HepG2 (cell line): ENCODE measurements at regions not wholly inside any gene's neighbourhood (a gene's known extent, or its start where the extent isn't known, plus 50 kb on each side); places are given as distances from the start of the nearest gene placed in this dataset.

Source experiments
- ATAC-seq: fragments of 200-7000 bp; cut with Tn5 transposase; 3 replicates; pipeline ENCODE4 v1.9.1; 2020; ENCODE audit warnings: mild to moderate bottlenecking, moderate library complexity
- BruUV-seq: library from RNA; stranded (reverse); fragments of 400-500 nt; replicated peaks from 2 replicates; lab custom pipeline; 2021; lab: Mats Ljungman, UMichigan
- CTCF ChIA-PET: fragments of 300-600 bp; formaldehyde crosslinking; extraction: SDS; loops from one replicate; lab custom pipeline; 2021; ENCODE audit warnings: low total read pairs, inconsistent platforms, low intra/inter-chr PET ratio; lab: Yijun Ruan, JAX
- POLR2A ChIA-PET: fragments of 350-600 bp; sonication (Branson Sonifier 250); formaldehyde crosslinking; loops from one replicate; lab custom pipeline; 2020; ENCODE audit warnings: antibody characterized with exemption, inconsistent platforms; lab: Yijun Ruan, JAX
- DNase-seq: peaks from one replicate; pipeline ENCODE4 v3.0.0-alpha.2; 2015; ENCODE audit warnings: low spot score
- FAIRE-seq: peaks from 3 replicates; lab custom pipeline; 2011; peaks lifted over from hg19 to GRCh38; lab: Jason Lieb, UNC
- H2AFZ ChIP-seq: one replicate; pipeline ENCODE4 v1.6.1; 2011; ENCODE audit warnings: low read length, inconsistent platforms
- H3K27ac ChIP-seq: fragments of 300-600 bp; 3 replicates; pipeline ENCODE4 v1.8.0; 2011; ENCODE audit warnings: mixed run types, mild to moderate bottlenecking, mixed read lengths, low read length, inconsistent platforms; ENCODE audit not compliant: insufficient read depth; ENCODE audit errors: extremely low read length
- H3K27me3 ChIP-seq, 2 experiments: fragments of 200-600 bp in 1 of 2; 2 replicates in 1 of 2; 3 replicates in 1 of 2; pipeline versions ENCODE4 v1.6.0 to v1.8.0; 2011; ENCODE audit warnings: low read length in 2 of 2, mild to moderate bottlenecking in 2 of 2, moderate library complexity in 2 of 2, inconsistent platforms in 1 of 2; ENCODE audit not compliant: insufficient read depth in 2 of 2, control insufficient read depth in 1 of 2
- H3K36me3 ChIP-seq, 2 experiments: fragments of 200-600 bp in 1 of 2; replicated peaks in 1 of 2; 2 replicates in 1 of 2; 3 replicates in 1 of 2; pipeline versions ENCODE4 v1.5.1 to v1.8.0; 2011; ENCODE audit warnings: low read length in 2 of 2, inconsistent platforms in 1 of 2; ENCODE audit not compliant: insufficient read depth in 2 of 2, control insufficient read depth in 1 of 2
- H3K4me1 ChIP-seq: 2 replicates; pipeline ENCODE4 v1.5.1; 2012; ENCODE audit warnings: low read length, inconsistent platforms; ENCODE audit not compliant: insufficient read depth
- H3K4me2 ChIP-seq: 2 replicates; pipeline ENCODE4 v1.6.0; 2011; ENCODE audit warnings: low read depth, low read length, inconsistent platforms
- H3K4me3 ChIP-seq, 3 experiments: fragments of 200-600 bp in 1 of 3; sonication (generic), shearing (Covaris generic) in 1 of 3; replicated peaks in 1 of 3; 2 replicates each; pipeline ENCODE4 v1.5.1; 2011 to 2016; ENCODE audit warnings: low read length in 3 of 3, inconsistent platforms in 2 of 3, low read depth in 2 of 3, mild to moderate bottlenecking in 2 of 3, control low read depth in 1 of 3, mixed read lengths in 1 of 3; ENCODE audit not compliant: insufficient read depth in 1 of 3
- H3K79me2 ChIP-seq: one replicate; pipeline ENCODE4 v1.6.1; 2011; ENCODE audit warnings: low read length, inconsistent platforms; ENCODE audit not compliant: insufficient read depth
- H3K9ac ChIP-seq: 2 replicates; pipeline ENCODE4 v1.6.0; 2011; ENCODE audit warnings: mild to moderate bottlenecking, low read depth, low read length, inconsistent platforms; ENCODE audit not compliant: insufficient read depth
- H3K9me3 ChIP-seq: 2 replicates; pipeline ENCODE4 v1.5.1; 2012; ENCODE audit warnings: mild to moderate bottlenecking, low read length
- H4K20me1 ChIP-seq: 2 replicates; pipeline ENCODE4 v1.6.0; 2011; ENCODE audit warnings: inconsistent platforms, mild to moderate bottlenecking, low read length, moderate library complexity; ENCODE audit not compliant: insufficient read depth
- NR0B2 ChIP-seq: sonication (generic); formaldehyde crosslinking; IDR thresholded peaks from 2 replicates; pipeline ENCODE4 v1.4.0; 2020; ENCODE audit warnings: mild to moderate bottlenecking, missing genetic modification reagents
- WGBS: methylation state at CpG from one replicate; pipeline ENCODE4 v1.1.6; 2017; ENCODE audit warnings: low lambda C conversion rate; 5-methylcytosine and 5-hydroxymethylcytosine counted together
- in situ Hi-C: cut with HindIII; loops from 2 replicates; pipeline ENCODE4 v1.10.0; 2017; ENCODE audit warnings: low pct_unique_long_range_greater_than_20kb; ENCODE audit not compliant: extremely low pct_ligation_motif_present
- intact Hi-C: fragments of 100-400 bp; cut with micrococcal nuclease; formaldehyde crosslinking; loops from one replicate; pipeline ENCODE4 v1.10.0; 2022; ENCODE audit not compliant: unreplicated experiment
- TF ChIP-seq, protein P1 (sequence below): sonication (generic); formaldehyde crosslinking; IDR thresholded peaks from 2 replicates; pipeline ENCODE4 v1.5.1; 2020; ENCODE audit warnings: missing genetic modification reagents, mild to moderate bottlenecking, borderline replicate concordance
- TF ChIP-seq, protein P2 (sequence below): sonication (generic); formaldehyde crosslinking; IDR thresholded peaks from 2 replicates; pipeline ENCODE4 v1.5.0; 2020; ENCODE audit warnings: mild to moderate bottlenecking, missing genetic modification reagents
- TF ChIP-seq, protein P3 (sequence below): sonication (generic); formaldehyde crosslinking; IDR thresholded peaks from 2 replicates; pipeline ENCODE4 v1.5.0; 2020; ENCODE audit warnings: mild to moderate bottlenecking, missing genetic modification reagents, moderate library complexity
- TF ChIP-seq, protein P4 (sequence below): sonication (generic); formaldehyde crosslinking; IDR thresholded peaks from 2 replicates; pipeline ENCODE4 v1.4.0; 2020; ENCODE audit warnings: missing genetic modification reagents, borderline replicate concordance

DNA sequence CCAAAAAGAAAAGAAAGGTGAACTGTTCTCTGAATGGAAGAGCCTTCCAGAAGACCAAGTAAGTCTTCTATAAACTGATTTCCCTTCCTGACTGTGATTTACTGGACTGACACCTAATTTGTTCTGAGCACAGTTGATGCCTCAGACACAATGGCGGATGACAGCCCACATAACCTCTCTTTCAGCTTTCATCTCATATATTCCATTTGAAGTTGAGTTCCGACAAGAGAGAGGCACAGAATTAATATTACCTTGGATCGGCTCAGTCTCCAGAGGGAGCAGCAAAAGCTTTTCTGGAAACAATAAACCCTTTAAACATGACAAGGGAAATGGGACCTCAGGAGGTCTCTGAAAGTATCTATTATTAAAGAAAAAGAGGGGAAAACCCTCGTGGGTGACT is 638.7 kb upstream of the SETBP1 start:
- BruUV-seq: no TSS peak
- ChIA-PET CTCF (no interaction called here), POLR2A (no interaction called here)
- Histone ChIP-seq H3K27ac (no peak overlapping the region), H3K27me3 (no peaks in the 10 kb centered on the region), H2AFZ (no peak overlapping the region), H3K9me3 (peaks cover 64% of the 10 kb centered on the region), H4K20me1 (no peaks in the 10 kb centered on the region), H3K4me1 (no peaks in the 10 kb centered on the region), H3K4me3 (no peak overlapping the region), H3K79me2 (no peaks in the 10 kb centered on the region), H3K36me3 (no peaks in the 10 kb centered on the region), H3K4me2 (no peak overlapping the region), H3K9ac (no peak overlapping the region)
- no peak for TF ChIP-seq NR0B2 (CRISPR knock-in tag)
- TF ChIP-seq, protein P1, sequence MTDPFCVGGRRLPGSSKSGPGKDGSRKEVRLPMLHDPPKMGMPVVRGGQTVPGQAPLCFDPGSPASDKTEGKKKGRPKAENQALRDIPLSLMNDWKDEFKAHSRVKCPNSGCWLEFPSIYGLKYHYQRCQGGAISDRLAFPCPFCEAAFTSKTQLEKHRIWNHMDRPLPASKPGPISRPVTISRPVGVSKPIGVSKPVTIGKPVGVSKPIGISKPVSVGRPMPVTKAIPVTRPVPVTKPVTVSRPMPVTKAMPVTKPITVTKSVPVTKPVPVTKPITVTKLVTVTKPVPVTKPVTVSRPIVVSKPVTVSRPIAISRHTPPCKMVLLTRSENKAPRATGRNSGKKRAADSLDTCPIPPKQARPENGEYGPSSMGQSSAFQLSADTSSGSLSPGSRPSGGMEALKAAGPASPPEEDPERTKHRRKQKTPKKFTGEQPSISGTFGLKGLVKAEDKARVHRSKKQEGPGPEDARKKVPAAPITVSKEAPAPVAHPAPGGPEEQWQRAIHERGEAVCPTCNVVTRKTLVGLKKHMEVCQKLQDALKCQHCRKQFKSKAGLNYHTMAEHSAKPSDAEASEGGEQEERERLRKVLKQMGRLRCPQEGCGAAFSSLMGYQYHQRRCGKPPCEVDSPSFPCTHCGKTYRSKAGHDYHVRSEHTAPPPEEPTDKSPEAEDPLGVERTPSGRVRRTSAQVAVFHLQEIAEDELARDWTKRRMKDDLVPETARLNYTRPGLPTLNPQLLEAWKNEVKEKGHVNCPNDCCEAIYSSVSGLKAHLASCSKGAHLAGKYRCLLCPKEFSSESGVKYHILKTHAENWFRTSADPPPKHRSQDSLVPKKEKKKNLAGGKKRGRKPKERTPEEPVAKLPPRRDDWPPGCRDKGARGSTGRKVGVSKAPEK (CRISPR knock-in tag): no peak
- ATAC-seq (no peak), FAIRE-seq (no peak), DNase-seq (no peak)
- intact Hi-C loops (no loop called here), in situ Hi-C loops (no loop called here)
- WGBS: 15% methylated on average over 4 of the region's 4 CpGs

GRCh38 chr18:44046376-44046975 is 634.2 kb upstream of the SETBP1 start:
- Histone ChIP-seq H3K4me2 (no peak overlapping the region), H3K4me3 (no peak overlapping the region), H3K27ac (no peak overlapping the region), H3K9ac (no peak overlapping the region), H3K9me3 (peaks cover 53% of the 10 kb centered on the region), H4K20me1 (no peaks in the 10 kb centered on the region), H3K36me3 (no peaks in the 10 kb centered on the region), H2AFZ (no peak overlapping the region), H3K79me2 (no peaks in the 10 kb centered on the region), H3K27me3 (no peaks in the 10 kb centered on the region), H3K4me1 (no peaks in the 10 kb centered on the region)
- DNase-seq: no peak
- POLR2A ChIA-PET: no interaction called here
- in situ Hi-C loops: no loop called here
- CTCF ChIA-PET: no interaction called here
- WGBS: 9% methylated on average over 8 of the region's 8 CpGs
- no peak for ATAC-seq
- no TSS peak for BruUV-seq
- FAIRE-seq: no peak
- intact Hi-C loops: no loop called here
- TF ChIP-seq, protein P2, sequence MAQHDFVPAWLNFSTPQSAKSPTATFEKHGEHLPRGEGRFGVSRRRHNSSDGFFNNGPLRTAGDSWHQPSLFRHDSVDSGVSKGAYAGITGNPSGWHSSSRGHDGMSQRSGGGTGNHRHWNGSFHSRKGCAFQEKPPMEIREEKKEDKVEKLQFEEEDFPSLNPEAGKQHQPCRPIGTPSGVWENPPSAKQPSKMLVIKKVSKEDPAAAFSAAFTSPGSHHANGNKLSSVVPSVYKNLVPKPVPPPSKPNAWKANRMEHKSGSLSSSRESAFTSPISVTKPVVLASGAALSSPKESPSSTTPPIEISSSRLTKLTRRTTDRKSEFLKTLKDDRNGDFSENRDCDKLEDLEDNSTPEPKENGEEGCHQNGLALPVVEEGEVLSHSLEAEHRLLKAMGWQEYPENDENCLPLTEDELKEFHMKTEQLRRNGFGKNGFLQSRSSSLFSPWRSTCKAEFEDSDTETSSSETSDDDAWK (CRISPR knock-in tag): no peak
- TF ChIP-seq, protein P3, sequence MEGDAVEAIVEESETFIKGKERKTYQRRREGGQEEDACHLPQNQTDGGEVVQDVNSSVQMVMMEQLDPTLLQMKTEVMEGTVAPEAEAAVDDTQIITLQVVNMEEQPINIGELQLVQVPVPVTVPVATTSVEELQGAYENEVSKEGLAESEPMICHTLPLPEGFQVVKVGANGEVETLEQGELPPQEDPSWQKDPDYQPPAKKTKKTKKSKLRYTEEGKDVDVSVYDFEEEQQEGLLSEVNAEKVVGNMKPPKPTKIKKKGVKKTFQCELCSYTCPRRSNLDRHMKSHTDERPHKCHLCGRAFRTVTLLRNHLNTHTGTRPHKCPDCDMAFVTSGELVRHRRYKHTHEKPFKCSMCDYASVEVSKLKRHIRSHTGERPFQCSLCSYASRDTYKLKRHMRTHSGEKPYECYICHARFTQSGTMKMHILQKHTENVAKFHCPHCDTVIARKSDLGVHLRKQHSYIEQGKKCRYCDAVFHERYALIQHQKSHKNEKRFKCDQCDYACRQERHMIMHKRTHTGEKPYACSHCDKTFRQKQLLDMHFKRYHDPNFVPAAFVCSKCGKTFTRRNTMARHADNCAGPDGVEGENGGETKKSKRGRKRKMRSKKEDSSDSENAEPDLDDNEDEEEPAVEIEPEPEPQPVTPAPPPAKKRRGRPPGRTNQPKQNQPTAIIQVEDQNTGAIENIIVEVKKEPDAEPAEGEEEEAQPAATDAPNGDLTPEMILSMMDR (CRISPR knock-in tag): no peak
- TF ChIP-seq, protein P4, sequence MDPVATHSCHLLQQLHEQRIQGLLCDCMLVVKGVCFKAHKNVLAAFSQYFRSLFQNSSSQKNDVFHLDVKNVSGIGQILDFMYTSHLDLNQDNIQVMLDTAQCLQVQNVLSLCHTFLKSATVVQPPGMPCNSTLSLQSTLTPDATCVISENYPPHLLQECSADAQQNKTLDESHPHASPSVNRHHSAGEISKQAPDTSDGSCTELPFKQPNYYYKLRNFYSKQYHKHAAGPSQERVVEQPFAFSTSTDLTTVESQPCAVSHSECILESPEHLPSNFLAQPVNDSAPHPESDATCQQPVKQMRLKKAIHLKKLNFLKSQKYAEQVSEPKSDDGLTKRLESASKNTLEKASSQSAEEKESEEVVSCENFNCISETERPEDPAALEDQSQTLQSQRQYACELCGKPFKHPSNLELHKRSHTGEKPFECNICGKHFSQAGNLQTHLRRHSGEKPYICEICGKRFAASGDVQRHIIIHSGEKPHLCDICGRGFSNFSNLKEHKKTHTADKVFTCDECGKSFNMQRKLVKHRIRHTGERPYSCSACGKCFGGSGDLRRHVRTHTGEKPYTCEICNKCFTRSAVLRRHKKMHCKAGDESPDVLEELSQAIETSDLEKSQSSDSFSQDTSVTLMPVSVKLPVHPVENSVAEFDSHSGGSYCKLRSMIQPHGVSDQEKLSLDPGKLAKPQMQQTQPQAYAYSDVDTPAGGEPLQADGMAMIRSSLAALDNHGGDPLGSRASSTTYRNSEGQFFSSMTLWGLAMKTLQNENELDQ (CRISPR knock-in tag): no peak
